MM.1S (cell line): ENCODE measurements at regions not wholly inside any gene's neighbourhood (a gene's known extent, or its start where the extent isn't known, plus 50 kb on each side); places are given as distances from the start of the nearest gene placed in this dataset.

Experiments
- CTCF ChIP-seq: fragments of 300-600 bp; sonication (generic); IDR thresholded peaks from 2 replicates; pipeline ENCODE4 v1.5.1; 2016; ENCODE audit warnings: antibody characterized with exemption, low read length, mixed read lengths
- EZH2 ChIP-seq: fragments of 300-600 bp; sonication (generic); optimal IDR thresholded peaks from 2 replicates; pipeline ENCODE3; 2017; ENCODE audit warnings: low read depth, mild to moderate bottlenecking, antibody characterized with exemption, low read length, mixed read lengths

GRCh38 chr6:121593011-121593641, 157.7 kb downstream of the GJA1 start:
- TF ChIP-seq CTCF (no peak), EZH2 (no peak)
